SK-N-SH (cell line): ENCODE measurements at regions not wholly inside any gene's neighbourhood (a gene's known extent, or its start where the extent isn't known, plus 50 kb on each side); places are given as distances from the start of the nearest gene placed in this dataset.

ENCODE experiments used
- CTCF ChIA-PET: fragments of 300-600, 350-600 bp; formaldehyde crosslinking; extraction: SDS; loops from one replicate; lab custom pipeline; 2021; lab: Yijun Ruan, JAX
- POLR2A ChIA-PET: fragments of 350-600 bp; sonication (Branson Sonifier 250); formaldehyde crosslinking; extraction: SDS; loops from one replicate; lab custom pipeline; 2020; ENCODE audit warnings: antibody characterized with exemption, inconsistent platforms; lab: Yijun Ruan, JAX
- DNase-seq: peaks from one replicate; pipeline ENCODE4 v3.0.0; 2012
- H2AFZ ChIP-seq: fragments of 200-600 bp; sonication (generic); 2 replicates; pipeline ENCODE4 v1.8.1; 2016; ENCODE audit warnings: antibody characterized with exemption, mild to moderate bottlenecking, low read depth
- H3F3A ChIP-seq: fragments of 200-600 bp; sonication (generic); replicated peaks from 2 replicates; pipeline ENCODE3; 2016; ENCODE audit warnings: antibody characterized with exemption, mild to moderate bottlenecking; ENCODE audit not compliant: insufficient read depth
- H3K27ac ChIP-seq, 2 experiments: fragments of 200-500 bp in 1 of 2; fragments of 200-600 bp in 1 of 2; sonication (Bioruptor generic) in 1 of 2; sonication (generic), shearing (Covaris generic) in 1 of 2; 2 replicates each; pipeline versions ENCODE4 v1.5.1 to v1.6.1; 2014 to 2016; ENCODE audit warnings: low read depth in 2 of 2, inconsistent platforms in 1 of 2, low read length in 1 of 2, mild to moderate bottlenecking in 1 of 2, mixed read lengths in 1 of 2
- H3K27me3 ChIP-seq: fragments of 200-600 bp; sonication (generic), shearing (Covaris generic); 2 replicates; pipeline ENCODE4 v1.6.1; 2016; ENCODE audit warnings: mixed run types; ENCODE audit not compliant: insufficient read depth
- H3K36me3 ChIP-seq, 2 experiments: fragments of 200-500 bp in 1 of 2; fragments of 200-600 bp in 1 of 2; sonication (Bioruptor generic) in 1 of 2; sonication (generic) in 1 of 2; replicated peaks in 1 of 2; 2 replicates each; pipeline versions ENCODE3 to v1.5.1; 2014 to 2016; ENCODE audit warnings: low read length in 1 of 2, mild to moderate bottlenecking in 1 of 2; ENCODE audit not compliant: insufficient read depth in 2 of 2, control insufficient read depth in 1 of 2
- H3K4me1 ChIP-seq, 2 experiments: fragments of 200-500 bp in 1 of 2; fragments of 200-600 bp in 1 of 2; sonication (Bioruptor generic) in 1 of 2; sonication (generic), shearing (Covaris generic) in 1 of 2; 2 replicates each; pipeline versions ENCODE4 v1.5.1 to v1.6.1; 2014 to 2016; ENCODE audit warnings: low read depth in 1 of 2, low read length in 1 of 2, mixed run types in 1 of 2; ENCODE audit not compliant: insufficient read depth in 2 of 2, control insufficient read depth in 1 of 2
- H3K4me2 ChIP-seq: fragments of 200-600 bp; sonication (generic), shearing (Covaris generic); 2 replicates; pipeline ENCODE4 v1.6.1; 2017; ENCODE audit warnings: mixed run types
- H3K4me3 ChIP-seq, 2 experiments: fragments of 200-500 bp in 1 of 2; fragments of 200-600 bp in 1 of 2; sonication (Bioruptor generic) in 1 of 2; sonication (generic), shearing (Covaris generic) in 1 of 2; 2 replicates each; pipeline versions ENCODE4 v1.5.1 to v1.8.1; 2014 to 2016; ENCODE audit warnings: low read depth in 2 of 2, inconsistent platforms in 1 of 2, low read length in 1 of 2, mild to moderate bottlenecking in 1 of 2, mixed read lengths in 1 of 2, moderate library complexity in 1 of 2
- H3K79me2 ChIP-seq: fragments of 200-600 bp; sonication (generic); 2 replicates; pipeline ENCODE4 v1.8.1; 2017; ENCODE audit warnings: mild to moderate bottlenecking; ENCODE audit not compliant: insufficient read depth
- H3K9ac ChIP-seq: fragments of 200-600 bp; sonication (generic); 2 replicates; pipeline ENCODE4 v1.6.1; 2017; ENCODE audit warnings: mixed run types
- H3K9me2 ChIP-seq: fragments of 200-600 bp; sonication (generic); 2 replicates; pipeline ENCODE4 v1.6.1; 2017; ENCODE audit warnings: mixed run types
- H3K9me3 ChIP-seq: fragments of 200-600 bp; sonication (generic); 2 replicates; pipeline ENCODE4 v1.6.1; 2017; ENCODE audit warnings: mixed run types, mild to moderate bottlenecking, moderate library complexity
- H4K20me1 ChIP-seq: fragments of 200-600 bp; sonication (generic); 2 replicates; pipeline ENCODE4 v1.6.1; 2017; ENCODE audit warnings: mild to moderate bottlenecking, mixed run types; ENCODE audit not compliant: insufficient read depth
- CTCF ChIP-seq: fragments of 200-600 bp; sonication (generic); IDR thresholded peaks from 2 replicates; pipeline ENCODE4 v1.6.1; 2017; ENCODE audit warnings: antibody characterized with exemption, mild to moderate bottlenecking, moderate library complexity
- FOSL2 ChIP-seq: IDR thresholded peaks from 2 replicates; pipeline ENCODE4 v1.4.0; 2012; ENCODE audit warnings: low read depth, mild to moderate bottlenecking, moderate library complexity, borderline replicate concordance
- FOXM1 ChIP-seq: IDR thresholded peaks from 2 replicates; pipeline ENCODE4 v1.4.0; 2012; ENCODE audit warnings: low read depth, mild to moderate bottlenecking
- GABPA ChIP-seq: IDR thresholded peaks from 2 replicates; pipeline ENCODE4 v1.4.0; 2012; ENCODE audit warnings: low read depth, mild to moderate bottlenecking
- GATA2 ChIP-seq: sonication (generic); formaldehyde crosslinking; IDR thresholded peaks from 2 replicates; pipeline ENCODE4 v1.5.0; 2020; ENCODE audit warnings: mild to moderate bottlenecking, missing genetic modification reagents
- MEF2A ChIP-seq: IDR thresholded peaks from 2 replicates; pipeline ENCODE4 v1.4.0; 2012; ENCODE audit warnings: low read depth, borderline replicate concordance
- MXI1 ChIP-seq: IDR thresholded peaks from 2 replicates; pipeline ENCODE4 v1.6.1; 2012; ENCODE audit warnings: mild to moderate bottlenecking, low read depth, low read length, improper control_type of control experiment
- NRF1 ChIP-seq: IDR thresholded peaks from 2 replicates; pipeline ENCODE4 v1.6.1; 2012; ENCODE audit warnings: low read depth, mild to moderate bottlenecking, low read length
- RXRA ChIP-seq: IDR thresholded peaks from 2 replicates; pipeline ENCODE4 v1.4.0; 2012; ENCODE audit warnings: low read depth, mild to moderate bottlenecking, borderline replicate concordance
- SIN3A ChIP-seq: IDR thresholded peaks from 2 replicates; pipeline ENCODE4 v1.6.1; 2012; ENCODE audit warnings: low read depth, mild to moderate bottlenecking, low read length, moderate library complexity, borderline replicate concordance
- TAF1 ChIP-seq: IDR thresholded peaks from 2 replicates; pipeline ENCODE4 v1.6.1; 2012; ENCODE audit warnings: low read depth, mild to moderate bottlenecking, low read length, moderate library complexity, borderline replicate concordance
- USF2 ChIP-seq: fragments of 150-350 bp; IDR thresholded peaks from 2 replicates; pipeline ENCODE4 v1.6.1; 2017; ENCODE audit warnings: antibody characterized with exemption, low read length, low read depth, borderline replicate concordance
- WGBS: methylation state at CpG from one replicate; pipeline ENCODE4 v1.1.6; 2017; ENCODE audit warnings: low lambda C conversion rate; 5-methylcytosine and 5-hydroxymethylcytosine counted together
- TF ChIP-seq, protein P1 (sequence below): fragments of 150-350 bp; IDR thresholded peaks from 2 replicates; pipeline ENCODE4 v1.6.1; 2016; ENCODE audit warnings: mild to moderate bottlenecking, low read depth, low read length
- TF ChIP-seq, protein P2 (sequence below): IDR thresholded peaks from 2 replicates; pipeline ENCODE4 v1.4.0; 2012; ENCODE audit warnings: low read depth
- TF ChIP-seq, protein P3 (sequence below): IDR thresholded peaks from 2 replicates; pipeline ENCODE4 v1.4.0; 2012; ENCODE audit warnings: low read depth, borderline replicate concordance

GRCh38 chr1:229197265-229197585, 73.7 kb upstream of the RAB4A start:
- Histone ChIP-seq H3K4me3 (no peak overlapping the region), H3K79me2 (no peaks in the 10 kb centered on the region), H3K9me2 (no peaks in the 10 kb centered on the region), H2AFZ (no peak overlapping the region), H3K9me3 (no peaks in the 10 kb centered on the region), H3K4me1 (peaks cover 0 to 3% of the 10 kb centered on the region in 2 experiments; a peak in 1 of 4 replicates), H3K36me3 (no peaks in the 10 kb centered on the region), H3K9ac (no peak overlapping the region), H3F3A (no peaks in the 10 kb centered on the region), H3K27ac (no peak overlapping the region), H3K4me2 (no peak overlapping the region), H4K20me1 (no peaks in the 10 kb centered on the region), H3K27me3 (no peaks in the 10 kb centered on the region)
- ChIA-PET POLR2A (no interaction called here), CTCF (no interaction called here)
- no peak for DNase-seq
- TF ChIP-seq RXRA (no peak), TAF1 (no peak), GABPA (no peak), MXI1 (no peak), GATA2 (CRISPR knock-in tag) (no peak), FOXM1 (no peak), CTCF (no peak), SIN3A (no peak), MEF2A (no peak), NRF1 (no peak), FOSL2 (no peak), USF2 (no peak)
- TF ChIP-seq, protein P1, sequence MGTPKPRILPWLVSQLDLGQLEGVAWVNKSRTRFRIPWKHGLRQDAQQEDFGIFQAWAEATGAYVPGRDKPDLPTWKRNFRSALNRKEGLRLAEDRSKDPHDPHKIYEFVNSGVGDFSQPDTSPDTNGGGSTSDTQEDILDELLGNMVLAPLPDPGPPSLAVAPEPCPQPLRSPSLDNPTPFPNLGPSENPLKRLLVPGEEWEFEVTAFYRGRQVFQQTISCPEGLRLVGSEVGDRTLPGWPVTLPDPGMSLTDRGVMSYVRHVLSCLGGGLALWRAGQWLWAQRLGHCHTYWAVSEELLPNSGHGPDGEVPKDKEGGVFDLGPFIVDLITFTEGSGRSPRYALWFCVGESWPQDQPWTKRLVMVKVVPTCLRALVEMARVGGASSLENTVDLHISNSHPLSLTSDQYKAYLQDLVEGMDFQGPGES = no peak
- TF ChIP-seq, protein P2, sequence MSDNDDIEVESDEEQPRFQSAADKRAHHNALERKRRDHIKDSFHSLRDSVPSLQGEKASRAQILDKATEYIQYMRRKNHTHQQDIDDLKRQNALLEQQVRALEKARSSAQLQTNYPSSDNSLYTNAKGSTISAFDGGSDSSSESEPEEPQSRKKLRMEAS = no peak
- TF ChIP-seq, protein P3, sequence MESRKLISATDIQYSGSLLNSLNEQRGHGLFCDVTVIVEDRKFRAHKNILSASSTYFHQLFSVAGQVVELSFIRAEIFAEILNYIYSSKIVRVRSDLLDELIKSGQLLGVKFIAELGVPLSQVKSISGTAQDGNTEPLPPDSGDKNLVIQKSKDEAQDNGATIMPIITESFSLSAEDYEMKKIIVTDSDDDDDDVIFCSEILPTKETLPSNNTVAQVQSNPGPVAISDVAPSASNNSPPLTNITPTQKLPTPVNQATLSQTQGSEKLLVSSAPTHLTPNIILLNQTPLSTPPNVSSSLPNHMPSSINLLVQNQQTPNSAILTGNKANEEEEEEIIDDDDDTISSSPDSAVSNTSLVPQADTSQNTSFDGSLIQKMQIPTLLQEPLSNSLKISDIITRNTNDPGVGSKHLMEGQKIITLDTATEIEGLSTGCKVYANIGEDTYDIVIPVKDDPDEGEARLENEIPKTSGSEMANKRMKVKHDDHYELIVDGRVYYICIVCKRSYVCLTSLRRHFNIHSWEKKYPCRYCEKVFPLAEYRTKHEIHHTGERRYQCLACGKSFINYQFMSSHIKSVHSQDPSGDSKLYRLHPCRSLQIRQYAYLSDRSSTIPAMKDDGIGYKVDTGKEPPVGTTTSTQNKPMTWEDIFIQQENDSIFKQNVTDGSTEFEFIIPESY = no peak
- WGBS = 27% methylated on average over 2 of the region's 5 CpGs
